Esophagus muscularis mucosa (tissue), 3 donors: ENCODE measurements at regions not wholly inside any gene's neighbourhood (a gene's known extent, or its start where the extent isn't known, plus 50 kb on each side); places are given as distances from the start of the nearest gene placed in this dataset.

Experiments used
- POLR2AphosphoS5 ChIP-seq, 2 donors: sonication (generic); formaldehyde crosslinking; IDR thresholded peaks; one replicate each; pipeline ENCODE4 v1.6.1; 2017; ENCODE audit warnings: antibody characterized with exemption in 2 of 2
- TF ChIP-seq, protein P1 (sequence below), 3 experiments: fragments of 200-600 bp in 2 of 3; fragments of 450-650 bp in 1 of 3; sonication (generic) in 2 of 3; IDR thresholded peaks; one replicate each; pipeline ENCODE4 v1.5.1; 2017 to 2019; ENCODE audit warnings: antibody characterized with exemption in 3 of 3, mild to moderate bottlenecking in 2 of 3, moderate library complexity in 1 of 3

DNA sequence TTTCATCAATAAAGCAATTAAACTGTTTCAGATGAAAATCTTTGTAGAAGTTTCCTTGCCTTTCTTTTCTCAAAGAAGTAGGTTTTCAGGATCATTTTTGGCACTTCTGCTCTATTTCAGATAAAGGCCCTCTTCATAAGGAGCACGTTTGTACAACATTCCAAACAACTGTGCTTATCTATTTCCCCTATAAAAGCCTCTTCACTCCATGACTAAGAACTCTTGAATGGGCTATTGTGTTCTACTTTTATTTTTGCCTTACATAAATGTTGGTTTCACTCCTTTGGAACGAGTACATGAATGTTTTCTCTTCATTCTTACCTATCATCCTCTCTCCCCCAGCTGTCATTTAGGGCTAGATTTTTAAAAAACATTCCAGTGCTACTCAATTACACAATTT is 288.0 kb upstream of the PPP1R2C start:
- TF ChIP-seq, protein P1, sequence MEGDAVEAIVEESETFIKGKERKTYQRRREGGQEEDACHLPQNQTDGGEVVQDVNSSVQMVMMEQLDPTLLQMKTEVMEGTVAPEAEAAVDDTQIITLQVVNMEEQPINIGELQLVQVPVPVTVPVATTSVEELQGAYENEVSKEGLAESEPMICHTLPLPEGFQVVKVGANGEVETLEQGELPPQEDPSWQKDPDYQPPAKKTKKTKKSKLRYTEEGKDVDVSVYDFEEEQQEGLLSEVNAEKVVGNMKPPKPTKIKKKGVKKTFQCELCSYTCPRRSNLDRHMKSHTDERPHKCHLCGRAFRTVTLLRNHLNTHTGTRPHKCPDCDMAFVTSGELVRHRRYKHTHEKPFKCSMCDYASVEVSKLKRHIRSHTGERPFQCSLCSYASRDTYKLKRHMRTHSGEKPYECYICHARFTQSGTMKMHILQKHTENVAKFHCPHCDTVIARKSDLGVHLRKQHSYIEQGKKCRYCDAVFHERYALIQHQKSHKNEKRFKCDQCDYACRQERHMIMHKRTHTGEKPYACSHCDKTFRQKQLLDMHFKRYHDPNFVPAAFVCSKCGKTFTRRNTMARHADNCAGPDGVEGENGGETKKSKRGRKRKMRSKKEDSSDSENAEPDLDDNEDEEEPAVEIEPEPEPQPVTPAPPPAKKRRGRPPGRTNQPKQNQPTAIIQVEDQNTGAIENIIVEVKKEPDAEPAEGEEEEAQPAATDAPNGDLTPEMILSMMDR (IDR thresholded peaks at IDR 0.05), result no peak
- no peak for TF ChIP-seq POLR2AphosphoS5 (IDR thresholded peaks at IDR 0.05)
